H9 (cell line): ENCODE measurements at regions not wholly inside any gene's neighbourhood (a gene's known extent, or its start where the extent isn't known, plus 50 kb on each side); places are given as distances from the start of the nearest gene placed in this dataset.
A peak's percentile ranks its signal among the peaks of the same experiment; 100 is the strongest.

Experiments used
- DNase-seq: peaks from one replicate; pipeline ENCODE4 v3.0.0-alpha.2; 2017
- H2AFZ ChIP-seq: one replicate; pipeline ENCODE4 v1.6.1; 2013; ENCODE audit warnings: mild to moderate bottlenecking, low read length, control low read depth, moderate library complexity
- H2AK5ac ChIP-seq: 2 replicates; pipeline ENCODE4 v1.6.1; 2013; ENCODE audit warnings: low read length, control low read depth, mixed read lengths; ENCODE audit not compliant: insufficient read length
- H2BK120ac ChIP-seq: one replicate; pipeline ENCODE4 v1.6.1; 2013; ENCODE audit warnings: low read depth, mild to moderate bottlenecking, low read length, control low read depth, inconsistent platforms; ENCODE audit not compliant: poor library complexity, severe bottlenecking
- H2BK12ac ChIP-seq: 2 replicates; pipeline ENCODE4 v1.6.1; 2013; ENCODE audit warnings: low read length, control low read depth, mixed read lengths, low read depth; ENCODE audit not compliant: insufficient read length
- H2BK15ac ChIP-seq: 2 replicates; pipeline ENCODE4 v1.6.1; 2013; ENCODE audit warnings: low read depth, low read length, control low read depth
- H2BK20ac ChIP-seq: one replicate; pipeline ENCODE4 v1.6.1; 2013; ENCODE audit warnings: low read depth, mild to moderate bottlenecking, low read length, control low read depth, inconsistent platforms; ENCODE audit not compliant: poor library complexity, severe bottlenecking
- H2BK5ac ChIP-seq: 2 replicates; pipeline ENCODE4 v1.6.1; 2013; ENCODE audit warnings: low read length, control low read depth, mixed read lengths; ENCODE audit not compliant: insufficient read length
- H3K14ac ChIP-seq: 2 replicates; pipeline ENCODE4 v1.6.1; 2013; ENCODE audit warnings: low read length, control low read depth; ENCODE audit not compliant: insufficient read depth
- H3K18ac ChIP-seq: 2 replicates; pipeline ENCODE4 v1.6.1; 2013; ENCODE audit warnings: low read depth, mild to moderate bottlenecking, mixed read lengths, low read length, control low read depth; ENCODE audit not compliant: insufficient read length
- H3K23ac ChIP-seq: 2 replicates; pipeline ENCODE4 v1.6.1; 2013; ENCODE audit warnings: low read length, control low read depth, mixed read lengths, low read depth; ENCODE audit not compliant: insufficient read length
- H3K23me2 ChIP-seq: 2 replicates; pipeline ENCODE4 v1.6.1; 2013; ENCODE audit warnings: low read depth, mild to moderate bottlenecking, mixed read lengths, low read length, control low read depth; ENCODE audit not compliant: insufficient read length, poor library complexity, severe bottlenecking
- H3K27ac ChIP-seq: 2 replicates; pipeline ENCODE4 v1.5.1; 2013; ENCODE audit warnings: low read length, control low read depth, mixed read lengths, low read depth; ENCODE audit not compliant: insufficient read length
- H3K27me3 ChIP-seq: 2 replicates; pipeline ENCODE4 v1.6.1; 2013; ENCODE audit warnings: low read length, control low read depth, inconsistent platforms; ENCODE audit not compliant: insufficient read depth
- H3K4ac ChIP-seq: 2 replicates; pipeline ENCODE4 v1.6.1; 2013; ENCODE audit warnings: low read depth, mild to moderate bottlenecking, control low read depth, inconsistent platforms, low read length, moderate library complexity
- H3K4me1 ChIP-seq: 2 replicates; pipeline ENCODE4 v1.6.1; 2013; ENCODE audit warnings: low read length, control low read depth, inconsistent platforms; ENCODE audit not compliant: insufficient read depth
- H3K4me2 ChIP-seq: 2 replicates; pipeline ENCODE4 v1.6.1; 2013; ENCODE audit warnings: low read length, control low read depth, mixed read lengths; ENCODE audit not compliant: insufficient read length, insufficient read depth
- H3K56ac ChIP-seq: 2 replicates; pipeline ENCODE4 v1.6.1; 2013; ENCODE audit warnings: low read depth, mild to moderate bottlenecking, mixed read lengths, low read length, control low read depth; ENCODE audit not compliant: insufficient read length
- H3K79me1 ChIP-seq: 2 replicates; pipeline ENCODE4 v1.6.1; 2013; ENCODE audit warnings: low read depth, mild to moderate bottlenecking, moderate library complexity, low read length, control low read depth, inconsistent platforms; ENCODE audit not compliant: insufficient read depth, poor library complexity, severe bottlenecking
- H3K79me2 ChIP-seq: 2 replicates; pipeline ENCODE4 v1.6.1; 2013; ENCODE audit warnings: low read length, control low read depth, inconsistent platforms; ENCODE audit not compliant: insufficient read depth
- H3K9ac ChIP-seq: 2 replicates; pipeline ENCODE4 v1.6.1; 2013; ENCODE audit warnings: low read length, control low read depth, mixed read lengths; ENCODE audit not compliant: insufficient read length; ENCODE audit errors: extremely low read depth
- H3K9me3 ChIP-seq: one replicate; pipeline ENCODE4 v1.6.1; 2013; ENCODE audit warnings: low read depth, low read length, inconsistent platforms; ENCODE audit not compliant: control insufficient read depth
- H3T11ph ChIP-seq: one replicate; pipeline ENCODE4 v1.6.1; 2013; ENCODE audit warnings: mild to moderate bottlenecking, low read length, control low read depth, inconsistent platforms
- H4K20me1 ChIP-seq: one replicate; pipeline ENCODE4 v1.6.1; 2013; ENCODE audit not compliant: control insufficient read depth, insufficient read length, insufficient read depth
- H4K5ac ChIP-seq: 2 replicates; pipeline ENCODE4 v1.6.1; 2013; ENCODE audit warnings: low read depth, mild to moderate bottlenecking, mixed read lengths, low read length, control low read depth; ENCODE audit not compliant: insufficient read length
- H4K8ac ChIP-seq: replicated peaks from 2 replicates; pipeline ENCODE4 v1.6.1; 2013; ENCODE audit warnings: low read length, control low read depth, mixed read lengths, low read depth; ENCODE audit not compliant: insufficient read length
- H4K91ac ChIP-seq: 2 replicates; pipeline ENCODE4 v1.6.1; 2013; ENCODE audit warnings: low read depth, mild to moderate bottlenecking, moderate library complexity, mixed read lengths, low read length, control low read depth; ENCODE audit not compliant: insufficient read length
- H3K27ac Mint-ChIP-seq, 3 experiments: 2 replicates in 2 of 3; 3 replicates in 1 of 3; pipeline ENCODE4 v1.8.0; 2020 to 2021; ENCODE audit warnings: mixed read lengths in 3 of 3, mild to moderate bottlenecking in 1 of 3, moderate library complexity in 1 of 3
- H3K27me3 Mint-ChIP-seq: 2 replicates; pipeline ENCODE4 v1.8.0; 2021; ENCODE audit warnings: low read depth, mild to moderate bottlenecking, moderate library complexity, mixed read lengths
- H3K36me3 Mint-ChIP-seq, 3 experiments: 2 replicates in 2 of 3; 3 replicates in 1 of 3; pipeline ENCODE4 v1.8.0; 2020 to 2021; ENCODE audit warnings: low read depth in 3 of 3, mixed read lengths in 3 of 3; ENCODE audit not compliant: insufficient read depth in 1 of 3
- H3K4me1 Mint-ChIP-seq, 2 experiments: 2 replicates each; pipeline ENCODE4 v1.8.0; 2020; ENCODE audit warnings: mixed read lengths in 2 of 2
- H3K4me3 Mint-ChIP-seq, 2 experiments: 2 replicates in 1 of 2; 3 replicates in 1 of 2; pipeline ENCODE4 v1.8.0; 2020 to 2021; ENCODE audit warnings: mild to moderate bottlenecking in 2 of 2, mixed read lengths in 2 of 2, moderate library complexity in 1 of 2
- H3K9me3 Mint-ChIP-seq, 2 experiments: 2 replicates in 1 of 2; 3 replicates in 1 of 2; pipeline ENCODE4 v1.8.0; 2020; ENCODE audit warnings: mild to moderate bottlenecking in 2 of 2, mixed read lengths in 2 of 2, moderate library complexity in 1 of 2
- WGBS: extraction: QIAGEN DNeasy Blood & Tissue Kit; methylation state at CpG from one replicate; pipeline ENCODE4 v1.1.7; 2013; ENCODE audit warnings: missing lambda C conversion rate, low lambda C conversion rate, mixed read lengths; ENCODE audit not compliant: insufficient read length; ENCODE audit errors: extremely low coverage; 5-methylcytosine and 5-hydroxymethylcytosine counted together
- TF ChIP-seq, protein P1 (sequence below): fragments of 200-600 bp; sonication (generic); conservative IDR thresholded peaks from 3 replicates; pipeline ENCODE4 v1.8.0; 2021; ENCODE audit warnings: antibody characterized with exemption, mild to moderate bottlenecking

DNA sequence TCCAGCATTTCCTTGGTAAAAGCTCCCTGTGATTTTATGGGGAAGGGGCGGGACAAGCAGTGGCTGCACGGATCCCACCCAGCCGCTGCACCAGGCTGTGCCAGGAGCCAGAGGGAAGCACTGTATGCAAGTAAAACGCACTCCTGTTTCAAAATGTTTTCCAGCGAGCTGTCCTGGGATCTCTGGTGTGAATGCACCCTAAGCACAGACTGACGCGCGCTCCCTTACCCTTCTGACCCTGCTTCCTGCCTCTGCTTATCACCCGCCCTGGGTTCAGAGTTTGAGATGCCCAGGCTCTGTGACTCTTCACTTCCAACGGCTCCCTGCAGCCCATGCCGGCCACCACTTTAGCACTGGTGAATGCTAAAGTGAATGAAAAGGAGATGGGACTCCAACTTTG is 131.2 kb downstream of the RHOU start:
- Mint-ChIP-seq H3K4me3 (no peak overlapping the region), H3K27me3 (peaks cover 11% of the 10 kb centered on the region), H3K4me1 (peaks cover 33 to 48% of the 10 kb centered on the region in 2 experiments), H3K9me3 (no peaks in the 10 kb centered on the region), H3K36me3 (no peaks in the 10 kb centered on the region; a peak in 1 of 7 replicates), H3K27ac (no peak overlapping the region; a peak in 1 of 7 replicates)
- no peak overlapping the region for H2BK20ac ChIP-seq
- H3K9me3 ChIP-seq, result no peaks in the 10 kb centered on the region
- H2AFZ ChIP-seq, result no peak overlapping the region
- H3K4me2 ChIP-seq, result no peak overlapping the region
- no peak overlapping the region for H3K18ac ChIP-seq
- H3K4me1 ChIP-seq, result peaks cover 9% of the 10 kb centered on the region; the same call in 1 of the 2 replicates
- peak; percentile 23 for DNase-seq
- H3K23ac ChIP-seq, result no peak overlapping the region
- TF ChIP-seq, protein P1, sequence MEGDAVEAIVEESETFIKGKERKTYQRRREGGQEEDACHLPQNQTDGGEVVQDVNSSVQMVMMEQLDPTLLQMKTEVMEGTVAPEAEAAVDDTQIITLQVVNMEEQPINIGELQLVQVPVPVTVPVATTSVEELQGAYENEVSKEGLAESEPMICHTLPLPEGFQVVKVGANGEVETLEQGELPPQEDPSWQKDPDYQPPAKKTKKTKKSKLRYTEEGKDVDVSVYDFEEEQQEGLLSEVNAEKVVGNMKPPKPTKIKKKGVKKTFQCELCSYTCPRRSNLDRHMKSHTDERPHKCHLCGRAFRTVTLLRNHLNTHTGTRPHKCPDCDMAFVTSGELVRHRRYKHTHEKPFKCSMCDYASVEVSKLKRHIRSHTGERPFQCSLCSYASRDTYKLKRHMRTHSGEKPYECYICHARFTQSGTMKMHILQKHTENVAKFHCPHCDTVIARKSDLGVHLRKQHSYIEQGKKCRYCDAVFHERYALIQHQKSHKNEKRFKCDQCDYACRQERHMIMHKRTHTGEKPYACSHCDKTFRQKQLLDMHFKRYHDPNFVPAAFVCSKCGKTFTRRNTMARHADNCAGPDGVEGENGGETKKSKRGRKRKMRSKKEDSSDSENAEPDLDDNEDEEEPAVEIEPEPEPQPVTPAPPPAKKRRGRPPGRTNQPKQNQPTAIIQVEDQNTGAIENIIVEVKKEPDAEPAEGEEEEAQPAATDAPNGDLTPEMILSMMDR, result no peak
- H4K91ac ChIP-seq, result no peak overlapping the region
- no peak overlapping the region for H3K27ac ChIP-seq
- no CpG with 5 or more reads among the region's 11 CpGs for WGBS
- H4K8ac ChIP-seq, result no peak overlapping the region
- no peak overlapping the region for H2BK5ac ChIP-seq
- no peak overlapping the region for H3K56ac ChIP-seq
- no peaks in the 10 kb centered on the region for H3K23me2 ChIP-seq
- H3K79me1 ChIP-seq, result no peaks in the 10 kb centered on the region
- H3T11ph ChIP-seq, result no peak overlapping the region
- no peak overlapping the region for H2BK120ac ChIP-seq
- no peak overlapping the region for H3K4ac ChIP-seq
- H3K79me2 ChIP-seq, result no peaks in the 10 kb centered on the region
- H2AK5ac ChIP-seq, result no peak overlapping the region
- no peaks in the 10 kb centered on the region for H4K20me1 ChIP-seq
- no peak overlapping the region for H3K9ac ChIP-seq
- no peak overlapping the region for H2BK15ac ChIP-seq
- H2BK12ac ChIP-seq, result no peak overlapping the region
- H4K5ac ChIP-seq, result no peak overlapping the region
- H3K27me3 ChIP-seq, result no peaks in the 10 kb centered on the region
- H3K14ac ChIP-seq, result no peak overlapping the region
